Endodermal cell (in vitro differentiated cells): ENCODE measurements at regions not wholly inside any gene's neighbourhood (a gene's known extent, or its start where the extent isn't known, plus 50 kb on each side); places are given as distances from the start of the nearest gene placed in this dataset.

Experiments
- DNase-seq: peaks from one replicate; pipeline ENCODE4 v3.0.0-alpha.2; 2017
- H3K27ac ChIP-seq: 2 replicates; pipeline ENCODE4 v1.5.1; 2013; ENCODE audit warnings: mild to moderate bottlenecking, low read depth, low read length, moderate library complexity
- H3K27me3 ChIP-seq: 2 replicates; pipeline ENCODE4 v1.6.1; 2013; ENCODE audit warnings: mild to moderate bottlenecking, low read length, moderate library complexity; ENCODE audit not compliant: insufficient read depth, control insufficient read depth, poor library complexity, severe bottlenecking
- H3K36me3 ChIP-seq: 2 replicates; pipeline ENCODE4 v1.7.0; 2013; ENCODE audit warnings: mild to moderate bottlenecking, low read length, moderate library complexity; ENCODE audit not compliant: control insufficient read depth, insufficient read depth
- H3K4me1 ChIP-seq: one replicate; pipeline ENCODE4 v1.7.0; 2013; ENCODE audit warnings: low read length; ENCODE audit not compliant: control insufficient read depth, insufficient read depth
- H3K4me3 ChIP-seq: 2 replicates; pipeline ENCODE4 v1.5.1; 2013; ENCODE audit warnings: mild to moderate bottlenecking, low read length, moderate library complexity
- H3K9ac ChIP-seq: 2 replicates; pipeline ENCODE4 v1.6.1; 2013; ENCODE audit warnings: mild to moderate bottlenecking, low read length, moderate library complexity; ENCODE audit not compliant: poor library complexity, severe bottlenecking; ENCODE audit errors: extremely low read depth
- H3K9me3 ChIP-seq: 2 replicates; pipeline ENCODE4 v1.6.1; 2013; ENCODE audit warnings: mild to moderate bottlenecking, low read length, moderate library complexity; ENCODE audit not compliant: control insufficient read depth
- H3K27ac Mint-ChIP-seq: 2 replicates; pipeline ENCODE4 v1.8.0; 2020; ENCODE audit warnings: mixed read lengths
- H3K27me3 Mint-ChIP-seq: 2 replicates; pipeline ENCODE4 v1.8.0; 2021; ENCODE audit warnings: mild to moderate bottlenecking, mixed read lengths; ENCODE audit not compliant: insufficient read depth
- H3K36me3 Mint-ChIP-seq: 2 replicates; pipeline ENCODE4 v1.8.0; 2020; ENCODE audit warnings: low read depth, mixed read lengths
- H3K4me1 Mint-ChIP-seq: 2 replicates; pipeline ENCODE4 v1.8.0; 2020; ENCODE audit warnings: mixed read lengths
- H3K4me3 Mint-ChIP-seq: 2 replicates; pipeline ENCODE4 v1.8.0; 2020; ENCODE audit warnings: mild to moderate bottlenecking, moderate library complexity, mixed read lengths
- H3K9me3 Mint-ChIP-seq: 2 replicates; pipeline ENCODE4 v1.8.0; 2020; ENCODE audit warnings: mild to moderate bottlenecking, mixed read lengths
- CTCF ChIP-seq: fragments of 200-600 bp; sonication (generic); conservative IDR thresholded peaks from 2 replicates; pipeline ENCODE4 v1.5.0; 2021; ENCODE audit warnings: antibody characterized with exemption, mild to moderate bottlenecking
- WGBS, 2 experiments: methylation state at CpG; one replicate each; pipeline versions ENCODE4 v1.1.5 to v1.1.7; 2013; ENCODE audit warnings: missing lambda C conversion rate in 2 of 2, mixed read lengths in 1 of 2; ENCODE audit not compliant: insufficient coverage in 1 of 2, insufficient read length in 1 of 2; 5-methylcytosine and 5-hydroxymethylcytosine counted together

- peaks cover 28% of the 10 kb centered on the region for H3K9me3 Mint-ChIP-seq
- H3K27ac Mint-ChIP-seq = no peak overlapping the region
- H3K4me3 ChIP-seq = peak overlapping the region; percentile 14
- H3K9me3 ChIP-seq = peaks cover 22% of the 10 kb centered on the region
- no peak overlapping the region for H3K27ac ChIP-seq
- no peaks in the 10 kb centered on the region for H3K27me3 Mint-ChIP-seq
- DNase-seq = no peak
- H3K9ac ChIP-seq = no peak overlapping the region
- no peak for TF ChIP-seq CTCF
- WGBS, 2 experiments = no CpG with 5 or more reads among the region's 1 CpG
- no peak overlapping the region for H3K4me3 Mint-ChIP-seq
- H3K4me1 ChIP-seq = no peaks in the 10 kb centered on the region
- H3K27me3 ChIP-seq = no peaks in the 10 kb centered on the region
- H3K36me3 ChIP-seq = no peaks in the 10 kb centered on the region
- H3K4me1 Mint-ChIP-seq = peaks cover 3% of the 10 kb centered on the region
- H3K36me3 Mint-ChIP-seq = peaks cover 3% of the 10 kb centered on the region
Observed at GRCh38 chr2:6704077-6704476, 161.6 kb downstream of the CMPK2 start.

GRCh38 chr2:6721395-6721794 is 144.3 kb downstream of the CMPK2 start:
- no peak overlapping the region for H3K27ac Mint-ChIP-seq
- H3K27me3 ChIP-seq = no peaks in the 10 kb centered on the region
- no peak overlapping the region for H3K4me3 Mint-ChIP-seq
- DNase-seq = no peak
- no peak overlapping the region for H3K9ac ChIP-seq
- no peaks in the 10 kb centered on the region for H3K27me3 Mint-ChIP-seq
- H3K27ac ChIP-seq = no peak overlapping the region
- no peaks in the 10 kb centered on the region for H3K9me3 Mint-ChIP-seq
- no peaks in the 10 kb centered on the region for H3K36me3 Mint-ChIP-seq
- no peaks in the 10 kb centered on the region for H3K4me1 ChIP-seq
- H3K4me1 Mint-ChIP-seq = no peaks in the 10 kb centered on the region
- H3K4me3 ChIP-seq = no peak overlapping the region
- TF ChIP-seq CTCF = no peak
- 94 to 95% methylated on average over 2 of the region's 2 CpGs for WGBS, 2 experiments
- no peaks in the 10 kb centered on the region for H3K9me3 ChIP-seq
- no peaks in the 10 kb centered on the region for H3K36me3 ChIP-seq

- no peaks in the 10 kb centered on the region for H3K36me3 Mint-ChIP-seq
Observed at GRCh38 chr2:6722574-6722973, 143.1 kb downstream of the CMPK2 start.

More at GRCh38 chr2:6722574-6722973, 143.1 kb downstream of the CMPK2 start:
- Mint-ChIP-seq H3K27me3 (no peaks in the 10 kb centered on the region), H3K9me3 (no peaks in the 10 kb centered on the region), H3K4me3 (no peak overlapping the region), H3K27ac (no peak overlapping the region), H3K4me1 (no peaks in the 10 kb centered on the region)
- Histone ChIP-seq H3K9me3 (no peaks in the 10 kb centered on the region), H3K27ac (no peak overlapping the region), H3K9ac (no peak overlapping the region), H3K4me1 (no peaks in the 10 kb centered on the region), H3K27me3 (no peaks in the 10 kb centered on the region), H3K36me3 (no peaks in the 10 kb centered on the region), H3K4me3 (no peak overlapping the region)
- DNase-seq = no peak
- TF ChIP-seq CTCF = no peak
- 100% methylated on average over 2 of the region's 2 CpGs; no CpG with 5 or more reads in 1 of the 2 experiments for WGBS, 2 experiments
